GM23248 (cell line): ENCODE measurements at regions not wholly inside any gene's neighbourhood (a gene's known extent, or its start where the extent isn't known, plus 50 kb on each side); places are given as distances from the start of the nearest gene placed in this dataset.
"Not testable (repeated sequence)": the region's sequence is repeated elsewhere in the genome, so short reads cannot be mapped to it uniquely, and the experiment has no call there.

Experiments used
- EZH2 ChIP-seq: fragments of 200-600 bp; sonication (generic); IDR thresholded peaks from 2 replicates; pipeline ENCODE4 v1.6.1; 2018; ENCODE audit warnings: antibody characterized with exemption, mild to moderate bottlenecking; ENCODE audit not compliant: insufficient read depth, poor library complexity, severe bottlenecking
- EZH2phosphoT487 ChIP-seq: fragments of 200-600 bp; sonication (generic); IDR thresholded peaks from 2 replicates; pipeline ENCODE4 v1.6.1; 2018; ENCODE audit warnings: antibody characterized with exemption, moderate library complexity, mild to moderate bottlenecking, low read depth; ENCODE audit not compliant: insufficient read depth

- TF ChIP-seq EZH2phosphoT487, EZH2: not testable (repeated sequence)
Measured at GRCh38 chr13:100776686-100777085, 102.1 kb upstream of the TMTC4 start.
